Neural progenitor cell (in vitro differentiated cells): ENCODE measurements at regions not wholly inside any gene's neighbourhood (a gene's known extent, or its start where the extent isn't known, plus 50 kb on each side); places are given as distances from the start of the nearest gene placed in this dataset.

ENCODE experiments used
- CTCF ChIP-seq: fragments of 200-600 bp; sonication (generic); IDR thresholded peaks from 2 replicates; pipeline ENCODE4 v1.5.1; 2017; ENCODE audit warnings: antibody characterized with exemption, mild to moderate bottlenecking
- EZH2 ChIP-seq: fragments of 200-600 bp; sonication (generic); IDR thresholded peaks from 2 replicates; pipeline ENCODE4 v1.6.1; 2017; ENCODE audit warnings: antibody characterized with exemption, mild to moderate bottlenecking, moderate library complexity
- EZH2phosphoT487 ChIP-seq: fragments of 200-600 bp; sonication (generic); IDR thresholded peaks from 2 replicates; pipeline ENCODE4 v1.6.1; 2017; ENCODE audit warnings: antibody characterized with exemption

- no peak for TF ChIP-seq CTCF
- TF ChIP-seq EZH2: no peak
- TF ChIP-seq EZH2phosphoT487: no peak
These were observed 306.8 kb upstream of the ERCC4 start for GRCh38 chr16:13613165-13613564.
